ENCODE measurements at regions not wholly inside any gene's neighbourhood (a gene's known extent, or its start where the extent isn't known, plus 50 kb on each side); places are given as distances from the start of the nearest gene placed in this dataset.

GRCh38 chr7:111622084-111622483 is 59.8 kb upstream of the IMMP2L start (continued):
- no peak for TF ChIP-seq BRCA1 (IDR thresholded peaks at IDR 0.05; ENCODE audit: low read depth, low read length)
- no peak for TF ChIP-seq PRDM15 (CRISPR knock-in tag; IDR thresholded peaks at IDR 0.05)
- no peak for TF ChIP-seq SUZ12 (IDR thresholded peaks at IDR 0.05; ENCODE audit: unreplicated experiment)
- no peak for TF ChIP-seq STAT1 (conservative IDR thresholded peaks at IDR 0.05)
